Inflammatory macrophage treated with lipopolysaccharide for 1 hour (primary cell): ENCODE measurements at regions not wholly inside any gene's neighbourhood (a gene's known extent, or its start where the extent isn't known, plus 50 kb on each side); places are given as distances from the start of the nearest gene placed in this dataset.
A peak's percentile ranks its signal among the peaks of the same experiment; 100 is the strongest.
"Not testable (repeated sequence)": the region's sequence is repeated elsewhere in the genome, so short reads cannot be mapped to it uniquely, and the experiment has no call there.

Source experiments
- DNase-seq, 2 donors: peaks; one replicate each; pipeline ENCODE4 v3.0.0-alpha.2; 2020 to 2022

- no peak for DNase-seq
These were observed 264.2 kb upstream of the AMIGO2 start for GRCh38 chr12:47343684-47344567.

GRCh38 chr12:47340411-47341015 is 260.8 kb upstream of the AMIGO2 start:
- DNase-seq, result no peak

GRCh38 chr12:47337581-47337980 is 257.8 kb upstream of the AMIGO2 start:
- no peak for DNase-seq

GRCh38 chr12:47333271-47333858 is 253.6 kb upstream of the AMIGO2 start:
- not testable (repeated sequence) for DNase-seq

GRCh38 chr12:47328831-47329545 is 249.2 kb upstream of the AMIGO2 start:
- DNase-seq, result no peak

GRCh38 chr12:47326190-47326589 is 246.4 kb upstream of the AMIGO2 start:
- no peak for DNase-seq

- DNase-seq, result no peak
These were observed 244.0 kb upstream of the AMIGO2 start for GRCh38 chr12:47323802-47324201.

GRCh38 chr12:47321436-47321835 is 241.7 kb upstream of the AMIGO2 start:
- peak; percentile 49 to 52 for DNase-seq

- DNase-seq, result no peak
These were observed 240.0 kb upstream of the AMIGO2 start for GRCh38 chr12:47319746-47320145.

- no peak for DNase-seq
These were observed 239.2 kb upstream of the AMIGO2 start for GRCh38 chr12:47318963-47319362.

- DNase-seq, result peak; percentile 50 to 70
These were observed 237.6 kb upstream of the AMIGO2 start for GRCh38 chr12:47317175-47317915.

GRCh38 chr12:47316609-47317049 is 236.9 kb upstream of the AMIGO2 start:
- DNase-seq, result no peak

- peak; percentile 33 to 75 for DNase-seq
These were observed 235.2 kb upstream of the AMIGO2 start for GRCh38 chr12:47314996-47315395.

GRCh38 chr12:47312808-47313426 is 233.2 kb upstream of the AMIGO2 start:
- peak; percentile 64 to 68 for DNase-seq

GRCh38 chr12:47312147-47312546 is 232.4 kb upstream of the AMIGO2 start:
- DNase-seq, result no peak

GRCh38 chr12:47311568-47311967 is 231.8 kb upstream of the AMIGO2 start:
- DNase-seq, result peak; percentile 73 to 93

- DNase-seq, result no peak
These were observed 231.3 kb upstream of the AMIGO2 start for GRCh38 chr12:47311010-47311409.

- no peak for DNase-seq
These were observed 228.9 kb upstream of the AMIGO2 start for GRCh38 chr12:47308672-47309071.

GRCh38 chr12:47307680-47308399 is 228.1 kb upstream of the AMIGO2 start:
- peak; percentile 42 to 62 for DNase-seq

GRCh38 chr12:47306773-47307679 is 227.3 kb upstream of the AMIGO2 start:
- DNase-seq, result not testable (repeated sequence)
